ENCODE measurements at regions not wholly inside any gene's neighbourhood (a gene's known extent, or its start where the extent isn't known, plus 50 kb on each side); places are given as distances from the start of the nearest gene placed in this dataset.

DNA sequence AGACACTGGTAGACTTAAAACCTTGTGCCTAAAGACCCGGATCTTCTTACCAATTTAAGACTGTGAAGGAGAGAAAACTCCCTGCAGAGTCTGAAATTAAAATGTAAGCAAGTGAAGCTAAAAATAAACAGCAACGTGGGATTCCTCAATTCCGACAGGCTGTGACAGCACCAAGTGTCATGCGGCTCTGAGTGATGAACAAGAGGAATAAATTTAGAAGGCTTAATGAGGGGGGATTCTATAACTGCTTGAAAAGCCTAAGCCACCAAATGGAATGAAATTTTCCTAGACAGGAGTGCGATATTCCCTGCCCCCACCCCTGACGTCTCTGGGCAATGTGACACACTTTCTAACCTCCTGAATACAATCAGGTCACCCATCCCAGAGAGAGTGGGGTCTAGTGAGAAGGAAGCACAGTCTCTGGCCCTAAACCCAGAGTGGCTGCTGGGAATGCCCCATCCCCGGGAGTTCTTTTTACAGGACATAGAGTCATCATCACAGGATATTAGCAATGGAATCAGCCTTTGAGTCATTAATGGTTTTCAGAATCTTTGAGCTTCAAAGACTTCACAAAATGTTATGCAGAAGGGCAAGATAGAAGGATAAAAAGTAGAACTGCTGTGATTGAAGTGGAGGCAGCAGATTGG, 114.3 kb downstream of the EDEM1 start:
- TF ChIP-seq, protein P1, sequence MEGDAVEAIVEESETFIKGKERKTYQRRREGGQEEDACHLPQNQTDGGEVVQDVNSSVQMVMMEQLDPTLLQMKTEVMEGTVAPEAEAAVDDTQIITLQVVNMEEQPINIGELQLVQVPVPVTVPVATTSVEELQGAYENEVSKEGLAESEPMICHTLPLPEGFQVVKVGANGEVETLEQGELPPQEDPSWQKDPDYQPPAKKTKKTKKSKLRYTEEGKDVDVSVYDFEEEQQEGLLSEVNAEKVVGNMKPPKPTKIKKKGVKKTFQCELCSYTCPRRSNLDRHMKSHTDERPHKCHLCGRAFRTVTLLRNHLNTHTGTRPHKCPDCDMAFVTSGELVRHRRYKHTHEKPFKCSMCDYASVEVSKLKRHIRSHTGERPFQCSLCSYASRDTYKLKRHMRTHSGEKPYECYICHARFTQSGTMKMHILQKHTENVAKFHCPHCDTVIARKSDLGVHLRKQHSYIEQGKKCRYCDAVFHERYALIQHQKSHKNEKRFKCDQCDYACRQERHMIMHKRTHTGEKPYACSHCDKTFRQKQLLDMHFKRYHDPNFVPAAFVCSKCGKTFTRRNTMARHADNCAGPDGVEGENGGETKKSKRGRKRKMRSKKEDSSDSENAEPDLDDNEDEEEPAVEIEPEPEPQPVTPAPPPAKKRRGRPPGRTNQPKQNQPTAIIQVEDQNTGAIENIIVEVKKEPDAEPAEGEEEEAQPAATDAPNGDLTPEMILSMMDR (IDR thresholded peaks at IDR 0.05), result no peak
- TF ChIP-seq POLR2A (IDR thresholded peaks at IDR 0.05), result no peak
- TF ChIP-seq POLR2AphosphoS5 (IDR thresholded peaks at IDR 0.05), result no peak

Measured in prostate gland (tissue), 2 donors.